ENCODE measurements at regions not wholly inside any gene's neighbourhood (a gene's known extent, or its start where the extent isn't known, plus 50 kb on each side); places are given as distances from the start of the nearest gene placed in this dataset.
"Not testable (repeated sequence)": the region's sequence is repeated elsewhere in the genome, so short reads cannot be mapped to it uniquely, and the experiment has no call there.

GRCh38 chr3:110253794-110254193 is 817.8 kb upstream of the NECTIN3 start:
- DNase-seq: no peak

- DNase-seq: no peak
Measured at GRCh38 chr3:110254591-110254990, 817.0 kb upstream of the NECTIN3 start.

DNA sequence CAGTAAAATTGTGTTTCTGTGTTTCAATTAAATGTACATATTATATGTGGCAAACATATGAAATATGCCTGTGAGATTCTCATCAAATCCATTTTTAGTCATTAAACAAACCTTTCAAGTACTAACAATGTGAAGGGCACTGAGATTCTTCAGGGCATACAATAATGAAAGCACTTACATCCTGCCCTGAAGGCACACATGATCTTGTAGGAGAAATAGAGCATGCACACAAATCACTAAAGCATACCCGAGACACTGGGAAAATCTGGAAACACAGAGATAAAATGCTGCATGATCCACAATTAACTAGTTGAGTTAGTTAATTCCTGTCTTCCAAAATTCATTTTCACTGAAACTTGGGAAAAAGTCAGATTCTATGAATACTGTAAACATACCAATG is 810.5 kb upstream of the NECTIN3 start:
- DNase-seq: no peak

DNA sequence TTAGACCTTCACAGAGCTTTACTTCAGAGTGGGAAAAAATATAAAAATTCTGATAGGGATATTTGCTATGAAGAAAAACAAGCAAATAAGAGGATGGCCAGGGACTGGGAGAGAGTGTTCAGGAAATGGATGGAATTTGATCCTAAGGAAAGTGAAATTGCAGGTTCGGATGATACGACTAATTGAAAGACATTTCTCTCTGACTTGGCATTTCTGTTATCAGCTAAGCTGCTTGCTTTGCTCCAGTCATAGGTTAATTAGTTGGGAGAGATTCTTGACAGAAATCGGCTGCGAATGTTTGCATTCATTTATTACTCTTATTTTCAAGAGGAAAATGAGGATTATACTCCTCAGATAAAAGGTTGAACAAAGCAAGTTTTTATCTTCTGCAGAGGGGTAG is 808.7 kb upstream of the NECTIN3 start:
- DNase-seq: no peak

- DNase-seq: no peak
Measured at GRCh38 chr3:110265302-110265701, 806.3 kb upstream of the NECTIN3 start.

- no peak for DNase-seq
Measured at GRCh38 chr3:110267304-110267845, 804.2 kb upstream of the NECTIN3 start.

- no peak for DNase-seq
Measured at GRCh38 chr3:110272525-110272924, 799.1 kb upstream of the NECTIN3 start.

GRCh38 chr3:110291886-110292501 is 779.6 kb upstream of the NECTIN3 start:
- DNase-seq: no peak

- no peak for DNase-seq
Measured at GRCh38 chr3:110293660-110294059, 778.0 kb upstream of the NECTIN3 start.

DNA sequence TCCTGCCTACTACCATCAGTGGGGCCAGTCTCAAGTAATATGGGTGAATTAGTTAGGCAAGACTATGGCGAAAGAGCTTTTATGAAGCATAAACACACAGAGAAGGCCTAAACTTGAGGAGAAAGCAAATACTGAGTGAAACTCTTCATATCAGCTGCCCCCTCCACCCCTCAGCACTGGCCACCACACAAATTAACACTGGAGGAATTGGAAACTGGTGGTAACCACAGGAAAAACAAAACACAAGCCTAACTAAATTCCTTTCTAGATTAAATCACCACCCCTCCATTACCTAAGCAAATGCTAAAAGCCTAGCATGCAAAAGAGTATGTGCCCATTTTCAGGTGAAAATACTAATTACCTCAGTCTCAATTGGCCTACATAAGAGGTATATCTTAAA is 774.7 kb upstream of the NECTIN3 start:
- DNase-seq: no peak

GRCh38 chr3:110301781-110302180 is 769.8 kb upstream of the NECTIN3 start:
- no peak for DNase-seq

- DNase-seq: no peak
Measured at GRCh38 chr3:110307065-110307809, 764.4 kb upstream of the NECTIN3 start.

GRCh38 chr3:110311541-110311940 is 760.1 kb upstream of the NECTIN3 start:
- no peak for DNase-seq

GRCh38 chr3:110314512-110315114 is 757.0 kb upstream of the NECTIN3 start:
- DNase-seq: peak; percentile 73

GRCh38 chr3:110318108-110318507 is 753.5 kb upstream of the NECTIN3 start:
- no peak for DNase-seq

GRCh38 chr3:110323349-110323748 is 748.3 kb upstream of the NECTIN3 start:
- DNase-seq: no peak

DNA sequence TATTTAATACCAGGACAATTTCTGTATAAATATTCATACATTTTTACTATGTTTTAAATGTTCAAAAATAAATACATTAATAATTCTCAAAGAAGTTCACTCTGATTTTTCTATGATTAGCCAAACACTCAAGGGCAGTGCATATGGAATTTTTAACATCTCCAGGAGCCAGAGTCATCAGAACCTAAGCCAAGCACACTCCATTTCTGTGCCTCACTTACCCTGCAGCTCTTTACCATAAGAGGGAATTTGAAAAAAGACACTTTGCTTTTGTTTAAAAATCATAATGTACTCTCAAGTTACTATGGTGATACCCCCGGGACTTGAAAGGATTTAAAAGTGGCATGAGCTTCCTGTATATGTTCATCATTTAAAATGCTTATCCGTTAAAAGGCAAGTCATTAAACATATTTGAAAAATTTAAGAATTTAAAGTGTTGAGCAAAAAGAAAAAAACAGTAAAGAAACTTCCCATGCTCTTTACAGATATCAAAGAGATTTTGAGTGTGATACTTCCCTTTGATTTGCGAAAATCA is 747.4 kb upstream of the NECTIN3 start:
- no peak for DNase-seq

DNA sequence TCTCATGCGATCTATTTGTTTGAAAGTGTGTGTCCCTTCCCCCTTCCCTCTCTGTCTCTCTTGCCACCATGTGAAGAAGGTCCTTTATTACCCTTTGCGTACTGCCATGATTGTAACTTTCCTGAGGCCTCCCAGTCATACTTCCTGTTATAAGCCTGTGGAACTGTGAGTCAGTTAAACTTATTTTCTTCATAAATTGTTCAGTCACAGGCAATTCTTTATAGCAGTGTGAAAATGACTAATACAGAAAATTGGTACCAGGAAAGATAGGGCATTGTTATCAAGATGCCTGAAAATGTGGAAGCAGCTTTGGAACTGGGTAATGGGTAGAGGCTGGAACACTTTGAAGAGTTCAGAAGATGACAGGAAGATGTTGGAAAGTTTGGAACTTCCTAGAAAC is 743.7 kb upstream of the NECTIN3 start:
- DNase-seq: no peak

- not testable (repeated sequence) for DNase-seq
Measured at GRCh38 chr3:110331562-110331961, 740.1 kb upstream of the NECTIN3 start.

- no peak for DNase-seq
Measured at GRCh38 chr3:110332629-110333028, 739.0 kb upstream of the NECTIN3 start.

GRCh38 chr3:110341047-110341446 is 730.6 kb upstream of the NECTIN3 start:
- DNase-seq: no peak

DNA sequence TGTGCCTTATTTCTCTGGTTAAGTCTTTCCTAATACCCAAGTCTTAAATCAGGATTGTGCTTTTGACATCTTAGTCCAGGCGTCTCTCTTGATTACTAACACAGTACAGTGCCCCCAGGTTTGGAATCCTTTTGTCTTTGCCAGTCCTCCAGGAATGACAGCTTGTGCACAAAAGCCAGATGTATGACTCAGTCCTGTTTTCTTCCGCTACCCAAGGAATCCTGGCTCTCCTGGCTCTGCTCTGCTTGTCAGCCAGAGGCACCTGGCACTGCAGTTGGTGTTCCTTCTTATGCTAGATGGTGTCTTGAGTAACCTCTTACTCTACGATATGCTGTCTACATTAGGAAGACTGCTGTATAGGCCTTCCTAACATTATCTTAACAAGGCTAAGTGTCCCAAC is 728.2 kb upstream of the NECTIN3 start:
- no peak for DNase-seq

DNA sequence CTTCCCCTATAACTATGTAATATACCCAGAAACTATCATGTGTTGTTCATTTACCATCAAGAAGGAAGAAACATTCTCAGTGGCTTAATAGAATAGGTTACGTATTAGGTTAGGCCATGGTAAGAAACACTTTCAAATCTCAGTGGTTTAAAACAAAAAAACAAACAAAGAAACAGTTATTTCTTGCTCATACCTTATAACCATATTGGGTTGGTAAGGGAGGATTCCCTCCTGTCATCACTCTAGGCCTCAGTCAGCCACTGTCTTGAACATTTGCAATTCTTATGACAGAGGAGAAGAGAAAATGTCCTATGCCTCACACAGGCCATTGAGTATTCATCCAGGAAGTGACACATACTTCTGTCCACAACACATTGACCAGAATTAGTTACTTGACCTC is 727.7 kb upstream of the NECTIN3 start:
- DNase-seq: no peak

DNA sequence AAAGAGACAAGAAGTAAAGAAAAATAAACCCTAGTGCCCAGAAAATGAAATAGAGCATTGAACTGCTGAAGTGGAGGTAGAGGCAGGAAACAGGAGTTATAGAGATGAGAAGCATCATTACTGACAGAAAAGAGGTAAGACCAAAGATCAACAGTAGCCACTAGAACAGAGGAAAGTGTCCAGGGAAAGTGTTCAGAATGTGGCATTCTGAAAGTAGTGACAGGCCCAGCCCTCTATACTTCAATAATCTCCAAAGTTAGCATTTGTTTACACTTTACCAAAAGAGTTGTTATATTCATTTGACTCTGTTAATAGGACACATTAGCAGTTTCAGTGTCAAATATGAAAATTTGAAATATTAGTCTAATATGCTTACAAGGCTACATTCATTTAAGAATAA is 727.1 kb upstream of the NECTIN3 start:
- DNase-seq: no peak

Measured in CD4-positive, alpha-beta T cell treated with Interleukin-12 subunit alpha and Interleukin-12 subunit beta, for 1 hour (primary cell).